Mesenchymal stem cell (in vitro differentiated cells and primary cell): ENCODE measurements at regions not wholly inside any gene's neighbourhood (a gene's known extent, or its start where the extent isn't known, plus 50 kb on each side); places are given as distances from the start of the nearest gene placed in this dataset.

ENCODE experiments used
- DNase-seq: peaks from one replicate; pipeline ENCODE4 v3.0.0-alpha.2; 2013
- H2AFZ ChIP-seq: one replicate; pipeline ENCODE4 v1.6.1; 2013; ENCODE audit warnings: low read depth, mild to moderate bottlenecking, control low read depth, inconsistent platforms, low read length, moderate library complexity
- H2AK5ac ChIP-seq: 2 replicates; pipeline ENCODE4 v1.6.1; 2013; ENCODE audit warnings: low read length, moderate library complexity, mild to moderate bottlenecking, inconsistent platforms; ENCODE audit not compliant: severe bottlenecking
- H2BK120ac ChIP-seq: one replicate; pipeline ENCODE4 v1.6.1; 2013; ENCODE audit warnings: low read depth, mild to moderate bottlenecking, inconsistent platforms, low read length, moderate library complexity
- H2BK12ac ChIP-seq, 2 experiments: one replicate each; pipeline ENCODE4 v1.6.1; 2013; ENCODE audit warnings: inconsistent platforms in 2 of 2, low read length in 2 of 2, mild to moderate bottlenecking in 2 of 2, moderate library complexity in 2 of 2, control low read depth in 1 of 2
- H2BK15ac ChIP-seq: one replicate; pipeline ENCODE4 v1.6.1; 2013; ENCODE audit warnings: mild to moderate bottlenecking, low read depth, inconsistent platforms; ENCODE audit not compliant: poor library complexity, severe bottlenecking
- H2BK5ac ChIP-seq: 2 replicates; pipeline ENCODE4 v1.6.1; 2013; ENCODE audit warnings: low read depth, mild to moderate bottlenecking, low read length, control low read depth, inconsistent platforms; ENCODE audit not compliant: poor library complexity, severe bottlenecking
- H3K14ac ChIP-seq, 2 experiments: one replicate each; pipeline ENCODE4 v1.6.1; 2013; ENCODE audit warnings: inconsistent platforms in 2 of 2, low read length in 2 of 2, control low read depth in 1 of 2, mild to moderate bottlenecking in 1 of 2, moderate library complexity in 1 of 2
- H3K18ac ChIP-seq, 2 experiments: one replicate each; pipeline ENCODE4 v1.6.1; 2013; ENCODE audit warnings: inconsistent platforms in 2 of 2, low read length in 2 of 2, control low read depth in 1 of 2, low read depth in 1 of 2, mild to moderate bottlenecking in 1 of 2
- H3K23ac ChIP-seq, 2 experiments: one replicate each; pipeline ENCODE4 v1.6.1; 2013; ENCODE audit warnings: inconsistent platforms in 2 of 2, low read length in 2 of 2, mild to moderate bottlenecking in 2 of 2, moderate library complexity in 2 of 2, control low read depth in 1 of 2
- H3K27ac ChIP-seq: 2 replicates; pipeline ENCODE4 v1.5.1; 2013; ENCODE audit warnings: mild to moderate bottlenecking, moderate library complexity, low read length, control low read depth, inconsistent platforms; ENCODE audit not compliant: poor library complexity, severe bottlenecking
- H3K27me3 ChIP-seq, 2 experiments: 2 replicates each; pipeline versions ENCODE4 v1.6.1 to v1.7.0; 2013; ENCODE audit warnings: low read length in 2 of 2, mild to moderate bottlenecking in 2 of 2, moderate library complexity in 2 of 2, control low read depth in 1 of 2, inconsistent platforms in 1 of 2; ENCODE audit not compliant: control insufficient read depth in 1 of 2, insufficient read depth in 1 of 2
- H3K36me3 ChIP-seq, 2 experiments: 2 replicates each; pipeline versions ENCODE4 v1.6.1 to v1.7.0; 2013; ENCODE audit warnings: low read length in 2 of 2, control low read depth in 1 of 2, inconsistent platforms in 1 of 2, low read depth in 1 of 2, mild to moderate bottlenecking in 1 of 2; ENCODE audit not compliant: insufficient read depth in 2 of 2, control insufficient read depth in 1 of 2
- H3K4ac ChIP-seq, 2 experiments: one replicate each; pipeline ENCODE4 v1.6.1; 2013; ENCODE audit warnings: inconsistent platforms in 2 of 2, low read length in 2 of 2, mild to moderate bottlenecking in 2 of 2, moderate library complexity in 2 of 2, control low read depth in 1 of 2, low read depth in 1 of 2
- H3K4me1 ChIP-seq: 2 replicates; pipeline ENCODE4 v1.6.1; 2013; ENCODE audit warnings: low read depth, low read length, control low read depth; ENCODE audit not compliant: control insufficient read depth, insufficient read depth
- H3K4me2 ChIP-seq: 2 replicates; pipeline ENCODE4 v1.6.1; 2013; ENCODE audit warnings: low read length, mild to moderate bottlenecking, inconsistent platforms; ENCODE audit not compliant: poor library complexity, severe bottlenecking
- H3K4me3 ChIP-seq, 2 experiments: 2 replicates each; pipeline versions ENCODE4 v1.5.1 to v1.7.0; 2013; ENCODE audit warnings: low read length in 2 of 2, mild to moderate bottlenecking in 2 of 2, control low read depth in 1 of 2, low read depth in 1 of 2; ENCODE audit not compliant: insufficient read depth in 1 of 2
- H3K79me1 ChIP-seq: replicated peaks from 2 replicates; pipeline ENCODE4 v1.6.1; 2013; ENCODE audit warnings: mild to moderate bottlenecking, control low read depth, low read length, inconsistent platforms; ENCODE audit not compliant: poor library complexity, severe bottlenecking
- H3K9ac ChIP-seq: 2 replicates; pipeline ENCODE4 v1.7.0; 2013; ENCODE audit warnings: mild to moderate bottlenecking, low read length, moderate library complexity
- H3K9me3 ChIP-seq: 2 replicates; pipeline ENCODE4 v1.7.0; 2013; ENCODE audit warnings: mild to moderate bottlenecking, low read length; ENCODE audit not compliant: control insufficient read depth
- H4K8ac ChIP-seq: one replicate; pipeline ENCODE4 v1.6.1; 2013; ENCODE audit warnings: inconsistent platforms, mild to moderate bottlenecking, low read length, moderate library complexity
- H4K91ac ChIP-seq: one replicate; pipeline ENCODE4 v1.6.1; 2013; ENCODE audit warnings: mild to moderate bottlenecking, low read length, inconsistent platforms
- WGBS: methylation state at CpG from one replicate; pipeline ENCODE4 v1.1.7; 2013; ENCODE audit warnings: mixed read lengths; 5-methylcytosine and 5-hydroxymethylcytosine counted together

DNA sequence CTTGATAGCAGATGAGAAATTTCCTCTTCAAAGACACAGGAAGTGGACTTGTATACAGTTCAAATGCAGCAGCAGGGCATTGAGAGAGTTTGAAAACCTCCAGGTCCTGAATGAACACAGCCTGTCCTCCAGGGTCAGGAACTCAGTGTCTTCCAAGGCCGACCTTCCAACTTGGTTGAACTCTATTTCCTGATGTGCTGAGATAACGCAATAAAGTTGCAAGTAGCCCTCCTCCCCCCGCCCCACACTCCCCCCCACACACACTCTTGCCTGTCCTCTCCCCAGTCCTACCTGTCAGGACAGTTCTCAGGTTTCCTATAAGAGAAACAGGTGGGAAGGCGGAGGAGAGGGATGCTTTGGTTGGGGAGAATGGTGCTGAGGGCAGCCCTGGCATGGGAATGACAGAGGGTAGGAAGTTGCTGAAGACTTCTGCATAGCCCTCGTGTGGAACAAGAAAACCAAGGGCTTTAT lies 90.0 kb downstream of the CCDC71L start:
- Histone ChIP-seq H3K4ac (peak overlapping the region in 1 of 2 experiments; percentile 8), H3K4me3 (no peak overlapping the region), H3K23ac (no peak overlapping the region), H3K79me1 (no peaks in the 10 kb centered on the region), H2AK5ac (no peak overlapping the region), H4K8ac (no peak overlapping the region), H2BK120ac (peak overlapping the region; percentile 50), H3K9ac (no peak overlapping the region), H2AFZ (no peak overlapping the region), H2BK15ac (no peak overlapping the region), H3K27me3 (peaks cover 0 to 4% of the 10 kb centered on the region in 2 experiments), H3K36me3 (no peaks in the 10 kb centered on the region), H3K4me2 (no peak overlapping the region), H3K9me3 (no peaks in the 10 kb centered on the region), H4K91ac (no peak overlapping the region), H3K14ac (no peak overlapping the region), H3K27ac (no peak overlapping the region), H2BK12ac (no peak overlapping the region), H3K4me1 (no peaks in the 10 kb centered on the region), H2BK5ac (no peak overlapping the region), H3K18ac (no peak overlapping the region)
- DNase-seq: peak; percentile 11
- 60% methylated on average over 4 of the region's 5 CpGs for WGBS

DNA sequence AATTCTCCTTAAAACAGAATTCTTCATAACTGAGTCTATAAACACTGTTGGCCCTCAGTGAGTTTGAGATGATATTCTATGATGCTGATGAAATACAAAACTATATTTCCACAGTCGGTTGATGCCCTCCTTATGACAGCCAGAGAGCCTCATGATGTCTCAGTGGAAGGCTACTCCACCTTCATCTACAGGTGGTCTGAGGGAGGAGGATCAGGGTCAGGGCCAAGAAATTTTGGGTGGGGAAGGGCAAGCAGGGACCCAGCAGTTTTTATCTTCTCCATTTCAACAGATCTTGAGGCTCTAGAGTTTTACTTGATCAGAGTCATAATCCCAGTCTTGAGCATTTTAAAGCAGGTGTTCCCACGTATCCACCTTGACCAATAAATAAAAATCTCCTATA lies 90.8 kb downstream of the CCDC71L start:
- Histone ChIP-seq H4K8ac (no peak overlapping the region), H3K14ac (no peak overlapping the region), H2BK120ac (no peak overlapping the region), H3K79me1 (no peaks in the 10 kb centered on the region), H2BK15ac (no peak overlapping the region), H2BK5ac (no peak overlapping the region), H3K9ac (no peak overlapping the region), H4K91ac (no peak overlapping the region), H3K23ac (no peak overlapping the region), H3K4me1 (no peaks in the 10 kb centered on the region), H2AK5ac (no peak overlapping the region), H3K18ac (no peak overlapping the region), H2AFZ (no peak overlapping the region), H3K4me3 (no peak overlapping the region), H3K9me3 (no peaks in the 10 kb centered on the region), H2BK12ac (no peak overlapping the region), H3K27me3 (peaks cover 0 to 4% of the 10 kb centered on the region in 2 experiments), H3K36me3 (no peaks in the 10 kb centered on the region), H3K27ac (no peak overlapping the region), H3K4me2 (no peak overlapping the region), H3K4ac (no peak overlapping the region)
- no CpG with 5 or more reads among the region's 2 CpGs for WGBS
- no peak for DNase-seq

DNA sequence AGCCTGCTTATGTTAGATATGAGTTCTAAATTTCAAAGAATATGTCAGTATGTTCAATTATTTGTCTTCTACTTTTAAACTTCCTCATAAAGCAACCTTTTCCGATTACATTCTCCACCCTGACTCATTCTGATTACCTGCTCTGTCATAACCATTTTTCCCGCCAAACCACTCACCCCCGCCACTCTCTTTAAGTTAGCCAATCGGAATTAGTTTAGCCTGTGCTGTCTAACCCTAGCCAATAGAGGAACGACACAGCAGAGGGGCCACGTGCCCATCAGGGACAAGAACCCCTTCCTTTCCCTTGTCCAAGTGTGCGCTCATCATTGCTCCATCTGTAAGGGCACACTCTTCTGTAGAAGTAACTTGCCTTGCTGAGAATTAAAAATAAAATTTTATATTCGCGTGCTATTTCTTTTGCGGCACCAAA lies 91.4 kb downstream of the CCDC71L start:
- Histone ChIP-seq H3K27ac (no peak overlapping the region), H2BK5ac (no peak overlapping the region), H2AK5ac (no peak overlapping the region), H4K91ac (no peak overlapping the region), H3K79me1 (no peaks in the 10 kb centered on the region), H3K14ac (no peak overlapping the region), H2BK12ac (peak overlapping the region; percentile 51 to 91), H2AFZ (no peak overlapping the region), H3K4me1 (no peaks in the 10 kb centered on the region), H2BK120ac (no peak overlapping the region), H3K27me3 (peaks cover 0 to 4% of the 10 kb centered on the region in 2 experiments), H3K9ac (no peak overlapping the region), H3K36me3 (no peaks in the 10 kb centered on the region), H3K4me3 (no peak overlapping the region), H3K9me3 (no peaks in the 10 kb centered on the region), H3K23ac (no peak overlapping the region), H3K18ac (peak overlapping the region in 1 of 2 experiments; percentile 28), H3K4me2 (no peak overlapping the region), H2BK15ac (no peak overlapping the region), H4K8ac (no peak overlapping the region), H3K4ac (no peak overlapping the region)
- DNase-seq: no peak
- WGBS: 92% methylated on average over 10 of the region's 10 CpGs

DNA sequence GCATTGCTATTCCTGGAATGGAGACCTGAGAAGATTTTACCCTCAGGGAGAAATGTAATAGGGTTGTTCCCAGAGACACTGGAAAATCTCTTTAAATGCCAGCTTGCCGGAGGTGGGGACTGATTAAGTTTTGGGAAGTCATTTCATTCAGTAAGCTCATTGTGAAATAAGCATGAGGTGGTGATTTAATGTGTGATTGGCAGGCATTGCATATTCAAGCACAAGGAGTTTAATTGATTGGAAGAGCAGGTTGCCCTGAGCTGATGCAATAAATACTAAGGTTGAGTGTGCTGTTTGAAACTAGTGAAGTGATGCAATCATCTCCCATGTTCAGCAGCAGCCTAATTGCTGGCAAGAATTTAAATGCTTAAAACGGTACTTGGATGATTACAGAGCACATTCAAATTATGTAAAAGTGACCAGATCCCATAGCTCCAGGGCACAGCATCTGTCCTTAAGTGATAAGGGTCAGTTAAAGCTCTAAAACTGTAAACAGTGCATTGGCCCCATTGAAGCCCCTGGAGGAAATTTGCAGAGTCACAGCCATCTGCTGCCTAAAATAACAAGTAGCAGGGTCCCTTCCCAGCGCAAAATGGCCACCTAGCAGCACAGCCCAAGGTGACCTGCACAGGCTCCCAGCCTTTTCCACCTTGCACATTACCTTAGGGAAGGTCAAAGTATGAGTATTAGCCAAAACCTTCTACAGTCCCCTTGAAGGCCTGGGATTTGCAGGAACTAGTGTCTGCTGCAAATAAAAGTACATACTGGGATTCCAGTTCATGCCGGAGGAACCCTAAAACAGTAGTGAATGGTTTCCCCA lies 92.1 kb downstream of the CCDC71L start:
- Histone ChIP-seq H3K18ac (peak overlapping the region; percentile 25 to 84), H2AFZ (no peak overlapping the region), H2AK5ac (no peak overlapping the region), H3K79me1 (no peaks in the 10 kb centered on the region), H3K4me3 (no peak overlapping the region), H2BK5ac (no peak overlapping the region), H3K36me3 (no peaks in the 10 kb centered on the region), H2BK15ac (no peak overlapping the region), H3K4me1 (no peaks in the 10 kb centered on the region), H2BK12ac (peak overlapping the region in 1 of 2 experiments; percentile 91), H3K27ac (no peak overlapping the region), H4K8ac (peak overlapping the region; percentile 84), H2BK120ac (no peak overlapping the region), H3K9ac (peak overlapping the region; percentile 64), H3K4ac (peak overlapping the region in 1 of 2 experiments; percentile 71), H3K9me3 (no peaks in the 10 kb centered on the region), H4K91ac (peak overlapping the region; percentile 93), H3K27me3 (peaks cover 0 to 4% of the 10 kb centered on the region in 2 experiments), H3K14ac (no peak overlapping the region), H3K23ac (no peak overlapping the region), H3K4me2 (no peak overlapping the region)
- WGBS: 59% methylated on average over 4 of the region's 4 CpGs
- DNase-seq: peak; percentile 73
